Psoas muscle (tissue), 7 donors: ENCODE measurements at regions not wholly inside any gene's neighbourhood (a gene's known extent, or its start where the extent isn't known, plus 50 kb on each side); places are given as distances from the start of the nearest gene placed in this dataset.

Experiments
- ATAC-seq, 4 donors: fragments of 200-7000 bp; cut with Tn5 transposase; one replicate each; pipeline ENCODE4 v1.9.1; 2020; ENCODE audit warnings: moderate library complexity in 3 of 4, mild to moderate bottlenecking in 2 of 4
- DNase-seq, 2 donors: peaks; one replicate each; pipeline ENCODE4 v3.0.0-alpha.2; 2020
- H3K27ac ChIP-seq: fragments of 200-600 bp; one replicate; pipeline ENCODE4 v1.8.0; 2022
- H3K27me3 ChIP-seq, 3 donors: fragments of 200-600 bp in 1 of 3; one replicate each; pipeline versions ENCODE4 v1.6.1 to v1.8.0; 2013 to 2022; ENCODE audit warnings: low read length in 2 of 3, mild to moderate bottlenecking in 2 of 3, moderate library complexity in 1 of 3; ENCODE audit not compliant: insufficient read depth in 3 of 3
- H3K36me3 ChIP-seq, 2 donors: fragments of 200-600 bp in 1 of 2; one replicate each; pipeline versions ENCODE4 v1.6.1 to v1.8.0; 2013 to 2022; ENCODE audit warnings: low read depth in 1 of 2, mild to moderate bottlenecking in 1 of 2, moderate library complexity in 1 of 2; ENCODE audit not compliant: insufficient read depth in 1 of 2
- H3K4me1 ChIP-seq: fragments of 200-600 bp; one replicate; pipeline ENCODE4 v1.8.0; 2022
- H3K4me3 ChIP-seq: fragments of 200-600 bp; one replicate; pipeline ENCODE4 v1.8.0; 2022; ENCODE audit warnings: mild to moderate bottlenecking
- H3K9me3 ChIP-seq: fragments of 200-600 bp; one replicate; pipeline ENCODE4 v1.8.0; 2022
- WGBS, 3 donors: extraction: QIAGEN DNeasy Blood & Tissue Kit; methylation state at CpG; one replicate each; pipeline versions ENCODE4 v1.1.6 to v1.1.7; 2013; 5-methylcytosine and 5-hydroxymethylcytosine counted together
- intact Hi-C, 2 donors: fragments of 100-400 bp; cut with DNase I; formaldehyde crosslinking; loops; one replicate each; pipeline versions ENCODE4 v1.11.0 to v1.14.2; 2022
- TF ChIP-seq, protein P1 (sequence below): fragments of 200-600 bp; IDR thresholded peaks from one replicate; pipeline ENCODE4 v1.8.0; 2022; ENCODE audit warnings: antibody characterized with exemption
- donor health status: healthy with polysubstance abuse.
- donor health status: DM: no; HTN: no; CAD: no; lungs with moderate emphysema.
- donor health status: Bipolar disorder and iron deficiency.
- donor health status: healthy.
- donor health status: DM: yes; HTN: yes; CAD: no.
- donor health status: DM: no; HTN: no; CAD: no.
- donor health status: DM: yes; HTN: yes; CAD: no.

DNA sequence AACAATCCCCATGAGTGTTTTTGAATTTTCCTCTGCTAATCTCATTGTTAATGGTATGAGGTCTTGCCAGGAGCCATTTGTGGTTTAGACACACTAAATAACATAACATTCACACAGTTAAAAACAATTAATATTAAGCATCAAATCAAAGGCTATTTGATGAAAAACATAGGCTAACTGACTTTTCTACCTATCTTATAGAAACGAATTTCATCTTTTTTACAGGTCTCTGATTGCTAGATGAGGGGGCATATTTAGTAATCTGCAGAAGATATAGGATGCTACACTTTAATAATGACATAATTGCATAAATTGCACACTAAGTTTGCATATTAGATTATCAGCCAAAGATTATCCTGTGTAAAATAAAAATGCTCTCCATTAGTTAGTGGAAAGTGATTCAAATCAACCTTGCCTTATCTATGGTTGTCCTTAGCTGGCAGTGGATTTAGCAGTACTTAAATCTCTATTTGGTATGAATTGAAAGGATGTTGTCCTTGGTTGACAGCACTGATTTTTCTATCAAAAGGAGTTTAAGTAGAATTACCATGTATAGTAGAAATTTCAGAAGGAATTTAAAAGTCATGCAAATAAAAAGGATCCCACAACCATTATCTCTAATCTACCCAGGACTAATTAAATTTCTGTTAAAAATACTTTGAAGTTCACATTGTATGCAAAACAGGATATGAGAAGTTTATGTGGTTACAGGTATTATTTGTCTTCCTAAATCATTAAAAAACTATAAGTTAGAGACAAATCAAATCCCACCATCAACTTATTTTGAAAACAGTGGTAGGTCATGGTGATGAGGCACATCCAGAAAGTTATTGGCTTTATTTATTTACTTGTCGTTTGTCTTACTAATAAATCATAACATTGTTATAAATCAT, 50.6 kb upstream of the SPAG16 start:
- no peak for ATAC-seq
- Histone ChIP-seq H3K36me3 (no peaks in the 10 kb centered on the region), H3K9me3 (no peaks in the 10 kb centered on the region), H3K4me1 (no peaks in the 10 kb centered on the region), H3K27me3 (no peaks in the 10 kb centered on the region), H3K27ac (no peak overlapping the region), H3K4me3 (no peak overlapping the region)
- WGBS, 3 donors: 53 to 59% (median 57%) methylated on average over 2 of the region's 2 CpGs
- TF ChIP-seq, protein P1, sequence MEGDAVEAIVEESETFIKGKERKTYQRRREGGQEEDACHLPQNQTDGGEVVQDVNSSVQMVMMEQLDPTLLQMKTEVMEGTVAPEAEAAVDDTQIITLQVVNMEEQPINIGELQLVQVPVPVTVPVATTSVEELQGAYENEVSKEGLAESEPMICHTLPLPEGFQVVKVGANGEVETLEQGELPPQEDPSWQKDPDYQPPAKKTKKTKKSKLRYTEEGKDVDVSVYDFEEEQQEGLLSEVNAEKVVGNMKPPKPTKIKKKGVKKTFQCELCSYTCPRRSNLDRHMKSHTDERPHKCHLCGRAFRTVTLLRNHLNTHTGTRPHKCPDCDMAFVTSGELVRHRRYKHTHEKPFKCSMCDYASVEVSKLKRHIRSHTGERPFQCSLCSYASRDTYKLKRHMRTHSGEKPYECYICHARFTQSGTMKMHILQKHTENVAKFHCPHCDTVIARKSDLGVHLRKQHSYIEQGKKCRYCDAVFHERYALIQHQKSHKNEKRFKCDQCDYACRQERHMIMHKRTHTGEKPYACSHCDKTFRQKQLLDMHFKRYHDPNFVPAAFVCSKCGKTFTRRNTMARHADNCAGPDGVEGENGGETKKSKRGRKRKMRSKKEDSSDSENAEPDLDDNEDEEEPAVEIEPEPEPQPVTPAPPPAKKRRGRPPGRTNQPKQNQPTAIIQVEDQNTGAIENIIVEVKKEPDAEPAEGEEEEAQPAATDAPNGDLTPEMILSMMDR: no peak
- DNase-seq: no peak
- intact Hi-C loops: no loop called here
